ENCODE measurements at regions not wholly inside any gene's neighbourhood (a gene's known extent, or its start where the extent isn't known, plus 50 kb on each side); places are given as distances from the start of the nearest gene placed in this dataset.

DNA sequence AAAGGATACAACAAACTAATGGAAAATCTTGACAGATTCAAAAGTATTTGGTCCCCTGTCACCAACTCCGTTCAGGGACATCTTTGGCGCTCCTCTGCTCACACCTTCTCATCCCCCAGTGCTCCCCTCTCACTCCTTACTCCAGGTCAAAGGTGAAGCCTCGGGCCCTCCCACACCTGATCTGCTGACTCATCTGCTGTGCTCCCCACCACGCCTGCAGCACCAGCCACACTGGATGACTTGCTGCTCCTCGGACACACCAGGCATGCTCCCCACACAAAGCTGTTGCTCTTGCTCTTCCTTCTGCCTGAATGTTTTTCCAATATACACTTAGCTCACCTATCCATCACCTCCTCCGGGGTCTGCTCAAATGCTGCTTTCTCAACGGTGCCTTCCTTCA, 123.4 kb downstream of the ESM1 start:
- intact Hi-C loops (cut with micrococcal nuclease; ENCODE audit: unreplicated experiment) = no loop called here
- Histone ChIP-seq H3K27ac (no peak overlapping the region), H3K4me1 (replicated peaks; ENCODE audit: insufficient read depth) (peaks cover 13% of the 10 kb centered on the region), H3F3A (ENCODE audit: insufficient read depth, low read depth) (no peaks in the 10 kb centered on the region), H3K4me2 (peak overlapping the region; percentile 34; the same call in 1 of the 2 replicates), H3K4me3 (no peak overlapping the region), H2AFZ (no peak overlapping the region), H3K9me2 (ENCODE audit: insufficient read depth) (no peaks in the 10 kb centered on the region), H4K20me1 (ENCODE audit: insufficient read depth) (no peaks in the 10 kb centered on the region), H3K79me2 (ENCODE audit: low read depth) (0 out of 2 replicates have a peak, but pooled peaks cover 3% of the 10 kb centered on the region), H3K9me3 (ENCODE audit: insufficient read depth, low read depth) (0 out of 2 replicates have a peak, but pooled peaks cover 5% of the 10 kb centered on the region), H3K27me3 (ENCODE audit: insufficient read depth, low read depth) (no peaks in the 10 kb centered on the region), H3K36me3 (ENCODE audit: low read depth) (no peaks in the 10 kb centered on the region)
- TF ChIP-seq, protein P1, sequence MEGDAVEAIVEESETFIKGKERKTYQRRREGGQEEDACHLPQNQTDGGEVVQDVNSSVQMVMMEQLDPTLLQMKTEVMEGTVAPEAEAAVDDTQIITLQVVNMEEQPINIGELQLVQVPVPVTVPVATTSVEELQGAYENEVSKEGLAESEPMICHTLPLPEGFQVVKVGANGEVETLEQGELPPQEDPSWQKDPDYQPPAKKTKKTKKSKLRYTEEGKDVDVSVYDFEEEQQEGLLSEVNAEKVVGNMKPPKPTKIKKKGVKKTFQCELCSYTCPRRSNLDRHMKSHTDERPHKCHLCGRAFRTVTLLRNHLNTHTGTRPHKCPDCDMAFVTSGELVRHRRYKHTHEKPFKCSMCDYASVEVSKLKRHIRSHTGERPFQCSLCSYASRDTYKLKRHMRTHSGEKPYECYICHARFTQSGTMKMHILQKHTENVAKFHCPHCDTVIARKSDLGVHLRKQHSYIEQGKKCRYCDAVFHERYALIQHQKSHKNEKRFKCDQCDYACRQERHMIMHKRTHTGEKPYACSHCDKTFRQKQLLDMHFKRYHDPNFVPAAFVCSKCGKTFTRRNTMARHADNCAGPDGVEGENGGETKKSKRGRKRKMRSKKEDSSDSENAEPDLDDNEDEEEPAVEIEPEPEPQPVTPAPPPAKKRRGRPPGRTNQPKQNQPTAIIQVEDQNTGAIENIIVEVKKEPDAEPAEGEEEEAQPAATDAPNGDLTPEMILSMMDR (conservative IDR thresholded peaks at IDR 0.05) = no peak
- no peak for TF ChIP-seq EZH2 (IDR thresholded peaks at IDR 0.05; ENCODE audit: low read depth)
- DNase-seq = no peak
- CTCF ChIA-PET = no interaction called here
- POLR2A ChIA-PET (ENCODE audit: unreplicated experiment) = no interaction called here
- no TSS peak for BruUV-seq (replicated peaks)

DNA sequence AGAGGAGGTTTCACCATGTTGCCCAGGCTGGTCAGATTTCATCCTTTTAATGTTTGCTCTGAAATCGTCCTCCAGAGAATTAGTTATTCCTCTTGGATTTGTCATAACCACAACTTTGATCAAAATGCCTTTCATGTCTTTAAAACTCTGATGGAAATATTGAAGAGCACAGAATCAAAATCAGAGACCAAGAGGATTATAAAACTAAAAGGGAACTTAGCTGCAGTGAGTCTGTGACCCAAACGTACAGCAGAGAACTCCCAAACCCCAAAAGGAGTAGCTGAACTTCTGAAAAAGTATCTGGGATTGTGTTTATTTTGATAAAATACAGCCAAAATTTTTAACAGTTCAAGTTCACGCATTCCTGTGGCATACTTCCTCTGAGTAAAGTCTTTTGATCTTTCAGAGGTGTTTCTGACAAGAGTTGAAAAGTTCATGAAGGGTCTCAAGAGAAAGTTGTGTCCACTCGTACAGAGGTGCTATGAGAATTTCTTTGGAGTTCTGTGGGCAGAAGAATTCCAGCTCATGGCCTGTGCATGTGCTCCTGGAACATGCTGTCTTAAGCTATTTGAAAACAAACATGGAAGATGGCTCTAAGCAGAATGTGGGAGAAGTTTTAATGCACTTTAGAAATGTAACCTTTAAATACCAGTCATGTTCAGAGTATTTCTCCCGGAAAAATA, 124.0 kb downstream of the ESM1 start:
- Histone ChIP-seq H4K20me1 (ENCODE audit: insufficient read depth) (no peaks in the 10 kb centered on the region), H3K9me3 (ENCODE audit: insufficient read depth, low read depth) (0 out of 2 replicates have a peak, but pooled peaks cover 5% of the 10 kb centered on the region), H3F3A (ENCODE audit: insufficient read depth, low read depth) (no peaks in the 10 kb centered on the region), H3K27ac (no peak overlapping the region), H3K4me3 (no peak overlapping the region), H2AFZ (peak overlapping the region; percentile 31; the same call in 1 of the 2 replicates), H3K79me2 (ENCODE audit: low read depth) (0 out of 2 replicates have a peak, but pooled peaks cover 3% of the 10 kb centered on the region), H3K4me1 (replicated peaks; ENCODE audit: insufficient read depth) (peaks cover 13% of the 10 kb centered on the region), H3K9me2 (ENCODE audit: insufficient read depth) (no peaks in the 10 kb centered on the region), H3K36me3 (ENCODE audit: low read depth) (no peaks in the 10 kb centered on the region), H3K27me3 (ENCODE audit: insufficient read depth, low read depth) (no peaks in the 10 kb centered on the region), H3K4me2 (peak overlapping the region; percentile 34)
- no peak for TF ChIP-seq EZH2 (IDR thresholded peaks at IDR 0.05; ENCODE audit: low read depth)
- TF ChIP-seq, protein P1 (conservative IDR thresholded peaks at IDR 0.05) = no peak
- intact Hi-C loops (cut with micrococcal nuclease; ENCODE audit: unreplicated experiment) = no loop called here
- ChIA-PET POLR2A (ENCODE audit: unreplicated experiment) (interaction anchor here (0.7 kb wide), 1 partner anchor 350 kb away, joined by 22 read pairs; no protein-coding TSS in a partner anchor), CTCF (no interaction called here)
- no peak for DNase-seq
- no TSS peak for BruUV-seq (replicated peaks)

DNA sequence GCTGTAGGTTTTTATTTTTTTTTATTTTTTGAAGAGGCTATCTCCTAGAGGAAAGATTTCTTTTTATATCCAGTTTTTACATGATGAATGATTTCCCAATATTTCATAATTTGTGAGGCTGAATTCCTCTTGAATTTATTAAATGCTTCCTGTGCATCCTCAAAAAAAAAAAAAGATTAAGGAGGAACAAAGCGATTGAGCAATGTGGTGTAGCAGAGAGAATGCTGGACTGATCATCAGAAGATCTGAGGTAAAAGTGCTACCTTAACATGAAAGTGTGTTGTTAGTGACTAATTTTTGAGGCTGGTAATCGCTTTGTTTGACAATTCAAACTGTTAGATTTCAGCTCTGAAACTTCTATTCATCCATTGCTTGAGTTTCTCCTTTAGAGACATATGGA, 125.1 kb downstream of the ESM1 start:
- BruUV-seq (replicated peaks) = no TSS peak
- no peaks in the 10 kb centered on the region for H3K27me3 ChIP-seq (ENCODE audit: insufficient read depth, low read depth)
- H2AFZ ChIP-seq = no peak overlapping the region
- H3F3A ChIP-seq (ENCODE audit: insufficient read depth, low read depth) = no peaks in the 10 kb centered on the region
- 0 out of 2 replicates have a peak, but pooled peaks cover 3% of the 10 kb centered on the region for H3K79me2 ChIP-seq (ENCODE audit: low read depth)
- H3K9me2 ChIP-seq (ENCODE audit: insufficient read depth) = no peaks in the 10 kb centered on the region
- peaks cover 13% of the 10 kb centered on the region for H3K4me1 ChIP-seq (replicated peaks; ENCODE audit: insufficient read depth)
- TF ChIP-seq, protein P1 (conservative IDR thresholded peaks at IDR 0.05) = no peak
- TF ChIP-seq EZH2 (IDR thresholded peaks at IDR 0.05; ENCODE audit: low read depth) = no peak
- H3K9me3 ChIP-seq (ENCODE audit: insufficient read depth, low read depth) = 0 out of 2 replicates have a peak, but pooled peaks cover 5% of the 10 kb centered on the region
- no peak for DNase-seq
- ChIA-PET CTCF (no interaction called here), POLR2A (ENCODE audit: unreplicated experiment) (no interaction called here)
- H3K4me3 ChIP-seq = no peak overlapping the region
- H3K4me2 ChIP-seq = no peak overlapping the region
- intact Hi-C loops (cut with micrococcal nuclease; ENCODE audit: unreplicated experiment) = no loop called here
- no peak overlapping the region for H3K27ac ChIP-seq
- no peaks in the 10 kb centered on the region for H4K20me1 ChIP-seq (ENCODE audit: insufficient read depth)
- H3K36me3 ChIP-seq (ENCODE audit: low read depth) = no peaks in the 10 kb centered on the region

Data from PC-9 (cell line).